Stomach (tissue), 4 donors: ENCODE measurements at regions not wholly inside any gene's neighbourhood (a gene's known extent, or its start where the extent isn't known, plus 50 kb on each side); places are given as distances from the start of the nearest gene placed in this dataset.

Experiments used
- POLR2A ChIP-seq, 4 donors: fragments of 450-650 bp; IDR thresholded peaks; one replicate each; pipeline ENCODE4 v1.6.1; 2016; ENCODE audit warnings: antibody characterized with exemption in 4 of 4, control low read depth in 2 of 4, mild to moderate bottlenecking in 1 of 4, moderate library complexity in 1 of 4
- POLR2AphosphoS5 ChIP-seq, 3 donors: sonication (generic); formaldehyde crosslinking; IDR thresholded peaks; one replicate each; pipeline ENCODE4 v1.6.1; 2016; ENCODE audit warnings: antibody characterized with exemption in 3 of 3
- TF ChIP-seq, protein P1 (sequence below), 7 experiments: fragments of 450-650 bp in 4 of 7; fragments of 200-600 bp in 3 of 7; sonication (generic) in 3 of 7; IDR thresholded peaks; one replicate each; pipeline ENCODE4 v1.5.1; 2016 to 2019; ENCODE audit warnings: antibody characterized with exemption in 7 of 7, control low read depth in 2 of 7, mild to moderate bottlenecking in 1 of 7

DNA sequence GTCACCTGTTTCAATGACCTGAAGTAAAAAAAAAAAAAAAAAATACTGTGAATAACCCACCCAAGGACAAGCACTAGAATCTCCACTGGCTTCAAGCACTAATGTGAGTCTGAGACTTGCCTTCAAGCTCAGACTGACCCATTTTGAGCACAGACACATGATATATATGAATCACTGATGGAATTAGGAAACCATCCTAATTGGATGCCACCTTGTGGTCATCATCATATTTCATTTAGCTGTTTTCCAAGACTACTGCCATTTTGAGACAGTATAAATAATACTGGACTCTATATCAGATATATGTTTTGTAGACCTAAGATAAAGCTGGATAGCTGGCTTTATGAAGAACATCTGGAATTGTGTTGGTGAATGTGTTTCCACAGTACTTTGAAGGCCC, 1232.0 kb downstream of the KCNT2 start:
- no peak for TF ChIP-seq POLR2AphosphoS5 (IDR thresholded peaks at IDR 0.05)
- TF ChIP-seq, protein P1, sequence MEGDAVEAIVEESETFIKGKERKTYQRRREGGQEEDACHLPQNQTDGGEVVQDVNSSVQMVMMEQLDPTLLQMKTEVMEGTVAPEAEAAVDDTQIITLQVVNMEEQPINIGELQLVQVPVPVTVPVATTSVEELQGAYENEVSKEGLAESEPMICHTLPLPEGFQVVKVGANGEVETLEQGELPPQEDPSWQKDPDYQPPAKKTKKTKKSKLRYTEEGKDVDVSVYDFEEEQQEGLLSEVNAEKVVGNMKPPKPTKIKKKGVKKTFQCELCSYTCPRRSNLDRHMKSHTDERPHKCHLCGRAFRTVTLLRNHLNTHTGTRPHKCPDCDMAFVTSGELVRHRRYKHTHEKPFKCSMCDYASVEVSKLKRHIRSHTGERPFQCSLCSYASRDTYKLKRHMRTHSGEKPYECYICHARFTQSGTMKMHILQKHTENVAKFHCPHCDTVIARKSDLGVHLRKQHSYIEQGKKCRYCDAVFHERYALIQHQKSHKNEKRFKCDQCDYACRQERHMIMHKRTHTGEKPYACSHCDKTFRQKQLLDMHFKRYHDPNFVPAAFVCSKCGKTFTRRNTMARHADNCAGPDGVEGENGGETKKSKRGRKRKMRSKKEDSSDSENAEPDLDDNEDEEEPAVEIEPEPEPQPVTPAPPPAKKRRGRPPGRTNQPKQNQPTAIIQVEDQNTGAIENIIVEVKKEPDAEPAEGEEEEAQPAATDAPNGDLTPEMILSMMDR (IDR thresholded peaks at IDR 0.05), result no peak
- no peak for TF ChIP-seq POLR2A (IDR thresholded peaks at IDR 0.05)
